ENCODE measurements at regions not wholly inside any gene's neighbourhood (a gene's known extent, or its start where the extent isn't known, plus 50 kb on each side); places are given as distances from the start of the nearest gene placed in this dataset.
"Not testable (repeated sequence)": the region's sequence is repeated elsewhere in the genome, so short reads cannot be mapped to it uniquely, and the experiment has no call there.

DNA sequence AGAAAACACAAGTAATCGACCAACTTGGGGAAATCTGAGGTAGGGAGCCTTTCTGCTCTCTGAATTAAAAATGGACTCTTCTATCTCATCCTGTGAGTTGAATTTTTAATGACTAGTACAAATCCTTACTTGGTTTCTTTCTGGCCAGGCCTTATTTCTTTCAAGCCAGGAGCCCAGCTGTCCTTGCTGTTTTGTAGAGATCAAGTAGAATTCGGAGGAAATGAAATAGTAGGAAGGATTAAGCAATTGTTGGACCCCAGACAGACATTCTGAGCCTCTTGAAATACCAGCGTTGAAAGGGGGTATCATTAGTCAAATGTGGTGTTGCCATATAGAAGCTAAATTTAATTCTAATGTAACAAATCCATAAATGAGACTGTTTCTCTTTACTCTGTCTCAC lies 53.7 kb upstream of the SMIM15 start:
- Mint-ChIP-seq H3K4me3 (no peak overlapping the region), H3K27ac (no peak overlapping the region), H3K27me3 (peaks cover 1% of the 10 kb centered on the region), H3K4me1 (no peaks in the 10 kb centered on the region), H3K9me3 (no peaks in the 10 kb centered on the region), H3K36me3 (ENCODE audit: low read depth) (no peaks in the 10 kb centered on the region)
- no peak for DNase-seq
- ATAC-seq, result no peak

DNA sequence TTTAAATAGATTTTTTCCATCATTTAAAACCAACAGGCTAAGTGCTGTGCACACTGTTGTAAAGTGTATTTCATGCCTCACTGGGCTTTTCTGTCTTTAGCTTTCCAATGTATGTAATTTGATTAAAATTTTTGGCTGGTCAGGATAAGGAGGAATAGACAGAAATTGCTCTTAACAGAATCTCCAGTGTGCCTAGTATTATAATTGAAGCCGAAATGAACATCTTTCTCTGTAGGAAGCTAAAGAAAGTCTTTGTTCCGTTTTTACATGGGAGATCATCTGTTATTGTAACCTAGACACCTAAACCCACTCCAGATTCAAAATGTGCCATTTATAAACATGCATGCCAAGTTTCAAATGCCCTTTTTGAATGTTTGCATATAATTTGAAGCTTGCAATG lies 54.5 kb upstream of the SMIM15 start:
- Mint-ChIP-seq H3K4me3 (no peak overlapping the region), H3K27me3 (peaks cover 1% of the 10 kb centered on the region), H3K9me3 (no peaks in the 10 kb centered on the region), H3K4me1 (no peaks in the 10 kb centered on the region), H3K36me3 (ENCODE audit: low read depth) (no peaks in the 10 kb centered on the region), H3K27ac (no peak overlapping the region)
- ATAC-seq (no peak), DNase-seq (no peak)

DNA sequence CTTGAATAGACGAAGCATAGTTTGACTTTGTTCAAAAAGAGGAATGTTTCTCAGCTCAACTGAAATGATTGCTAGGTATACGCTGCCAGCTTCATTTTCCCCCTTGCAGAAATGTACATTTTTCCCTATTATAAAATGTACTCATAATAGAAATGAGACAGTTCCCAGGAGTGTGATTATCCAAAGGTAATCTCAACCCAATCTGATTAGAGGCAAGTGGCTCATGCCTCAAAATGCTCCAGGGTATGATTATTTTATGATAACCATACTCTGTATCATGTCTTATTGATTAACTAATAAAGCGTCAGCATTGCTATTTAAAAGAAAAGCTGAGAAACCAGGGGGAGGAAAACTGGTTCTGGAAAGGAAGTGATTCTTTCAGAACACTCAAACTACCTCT lies 54.9 kb upstream of the SMIM15 start:
- H3K36me3 Mint-ChIP-seq (ENCODE audit: low read depth), result no peaks in the 10 kb centered on the region

DNA sequence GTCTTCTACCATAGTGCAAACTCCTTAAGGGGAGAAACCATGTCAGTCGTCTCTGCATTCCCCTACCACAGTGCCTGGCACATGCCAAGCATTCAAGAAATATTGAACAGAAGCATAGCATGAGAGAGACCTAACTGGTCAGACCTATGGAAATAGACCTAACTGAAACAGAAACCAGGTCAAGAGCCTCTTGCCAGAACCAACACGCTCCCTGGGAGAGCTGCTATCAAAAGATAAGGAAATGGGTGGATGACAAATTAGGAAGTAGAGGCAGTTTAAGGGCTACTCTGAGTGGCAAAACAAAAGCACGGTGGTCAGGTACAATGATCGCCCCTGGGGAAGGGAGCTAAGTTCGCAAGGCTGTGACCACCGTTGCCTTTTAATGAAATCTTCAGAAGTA lies 66.0 kb upstream of the SMIM15 start:
- H3K4me1 Mint-ChIP-seq, result peaks cover 5% of the 10 kb centered on the region

More for the DNA sequence above, 54.9 kb upstream of the SMIM15 start:
- Mint-ChIP-seq H3K4me1 (no peaks in the 10 kb centered on the region), H3K27ac (no peak overlapping the region), H3K4me3 (no peak overlapping the region), H3K9me3 (no peaks in the 10 kb centered on the region), H3K27me3 (peaks cover 1% of the 10 kb centered on the region)
- DNase-seq (no peak), ATAC-seq (no peak)

DNA sequence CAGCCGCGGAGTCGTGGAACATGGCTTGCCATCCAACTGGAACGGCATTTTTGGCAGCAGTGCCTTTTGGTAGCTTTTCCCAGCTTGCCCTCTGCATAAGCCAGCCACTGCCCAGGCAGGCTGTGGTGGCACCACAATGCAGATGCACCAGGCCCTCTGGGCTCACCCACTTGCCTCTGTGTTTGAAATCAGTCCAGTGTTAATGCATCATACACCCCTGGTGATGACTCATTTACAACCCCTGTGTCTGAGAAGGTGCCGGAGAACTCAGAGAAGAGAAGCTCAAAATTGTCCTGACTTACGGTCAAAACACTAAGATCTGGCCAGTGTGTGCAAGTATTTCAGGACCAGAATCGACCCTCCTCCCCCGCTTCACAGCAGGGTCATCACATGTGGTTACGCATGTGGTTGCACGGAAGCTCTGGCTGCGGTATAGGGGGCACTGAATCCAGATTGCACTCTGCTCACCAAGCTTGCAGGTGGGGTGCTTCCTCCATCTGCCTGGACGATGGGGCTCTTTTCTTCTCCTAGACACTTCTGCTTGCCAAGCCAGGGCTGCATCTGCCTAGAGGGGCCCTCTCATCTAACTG lies 66.5 kb upstream of the SMIM15 start:
- Mint-ChIP-seq H3K4me3 (no peak overlapping the region), H3K4me1 (peaks cover 5% of the 10 kb centered on the region), H3K9me3 (peaks cover 4% of the 10 kb centered on the region), H3K27ac (no peak overlapping the region), H3K36me3 (ENCODE audit: low read depth) (no peaks in the 10 kb centered on the region), H3K27me3 (no peaks in the 10 kb centered on the region)
- peak; percentile 70 for ATAC-seq
- DNase-seq, result no peak

More for the DNA sequence above, 66.0 kb upstream of the SMIM15 start:
- Mint-ChIP-seq H3K36me3 (ENCODE audit: low read depth) (no peaks in the 10 kb centered on the region), H3K27me3 (no peaks in the 10 kb centered on the region), H3K27ac (no peak overlapping the region), H3K9me3 (peaks cover 4% of the 10 kb centered on the region), H3K4me3 (no peak overlapping the region)
- DNase-seq (no peak), ATAC-seq (no peak)

DNA sequence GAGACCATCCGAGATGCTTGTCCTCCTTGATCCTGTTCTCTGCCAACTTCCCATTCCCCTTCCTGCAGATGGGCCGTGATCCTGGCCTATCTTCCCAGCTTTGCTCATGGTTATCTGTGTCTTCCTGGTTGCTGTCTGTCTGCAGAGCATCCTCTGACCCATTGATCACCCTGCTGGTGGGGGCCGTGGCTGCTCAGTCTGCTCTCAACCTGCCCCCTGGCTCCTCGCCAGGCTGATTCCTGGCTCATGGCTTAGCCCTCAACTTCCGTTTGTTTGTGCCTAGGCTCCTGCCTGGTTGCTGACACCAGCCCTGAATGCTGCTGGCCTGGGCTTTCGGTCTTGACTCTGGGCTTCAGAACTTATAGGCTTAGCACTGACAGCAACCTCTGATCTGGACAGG lies 67.1 kb upstream of the SMIM15 start:
- ATAC-seq (no peak), DNase-seq (no peak)
- Mint-ChIP-seq H3K9me3 (peaks cover 4% of the 10 kb centered on the region), H3K27ac (no peak overlapping the region), H3K4me3 (no peak overlapping the region), H3K27me3 (no peaks in the 10 kb centered on the region), H3K4me1 (peaks cover 5% of the 10 kb centered on the region), H3K36me3 (ENCODE audit: low read depth) (no peaks in the 10 kb centered on the region)

DNA sequence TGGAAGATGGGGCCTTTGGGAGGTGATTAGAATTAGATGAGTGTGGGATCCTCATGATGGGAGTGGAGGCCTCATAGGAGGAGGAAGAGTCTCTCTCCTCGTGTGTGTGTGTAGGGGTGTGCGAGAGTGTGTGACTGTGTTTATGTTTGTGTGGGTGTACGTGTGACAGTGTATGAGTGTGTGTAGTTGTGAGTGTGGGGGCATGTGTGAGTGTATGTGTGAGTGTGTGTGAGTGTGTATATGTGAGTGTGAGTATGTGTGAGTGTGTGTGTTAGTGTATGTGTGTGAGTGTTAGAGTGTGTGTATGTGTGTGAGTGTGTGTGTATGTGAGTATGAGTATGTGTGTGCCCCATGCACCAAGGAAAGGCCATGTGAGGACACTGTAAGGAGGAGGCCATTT lies 68.2 kb upstream of the SMIM15 start:
- Mint-ChIP-seq H3K4me1 (peaks cover 5% of the 10 kb centered on the region), H3K36me3 (ENCODE audit: low read depth) (no peaks in the 10 kb centered on the region), H3K27ac (no peak overlapping the region), H3K9me3 (peaks cover 4% of the 10 kb centered on the region), H3K27me3 (no peaks in the 10 kb centered on the region), H3K4me3 (no peak overlapping the region)
- no peak for ATAC-seq
- DNase-seq, result no peak

DNA sequence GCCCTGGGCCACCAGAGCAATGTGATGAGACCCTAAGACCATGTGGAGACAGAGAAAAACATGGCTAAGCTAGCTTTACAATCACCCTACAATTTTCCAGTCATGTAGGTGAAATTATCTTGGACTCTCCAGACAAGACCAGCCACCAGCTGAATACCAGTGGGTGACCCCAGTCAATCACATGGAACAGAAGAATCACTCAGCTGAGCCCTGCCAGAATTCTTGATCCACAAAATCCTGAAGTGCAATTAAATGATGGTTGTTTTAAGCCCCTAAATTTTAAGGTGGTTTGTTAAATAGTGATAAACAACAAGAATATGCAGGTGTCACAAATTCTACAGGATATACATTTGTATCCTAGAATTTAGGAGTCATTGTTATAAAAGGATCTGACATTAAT lies 69.5 kb upstream of the SMIM15 start:
- Mint-ChIP-seq H3K36me3 (ENCODE audit: low read depth) (no peaks in the 10 kb centered on the region), H3K4me1 (peaks cover 5% of the 10 kb centered on the region), H3K4me3 (no peak overlapping the region), H3K27ac (no peak overlapping the region), H3K9me3 (peaks cover 4% of the 10 kb centered on the region), H3K27me3 (no peaks in the 10 kb centered on the region)
- DNase-seq (no peak), ATAC-seq (no peak)

DNA sequence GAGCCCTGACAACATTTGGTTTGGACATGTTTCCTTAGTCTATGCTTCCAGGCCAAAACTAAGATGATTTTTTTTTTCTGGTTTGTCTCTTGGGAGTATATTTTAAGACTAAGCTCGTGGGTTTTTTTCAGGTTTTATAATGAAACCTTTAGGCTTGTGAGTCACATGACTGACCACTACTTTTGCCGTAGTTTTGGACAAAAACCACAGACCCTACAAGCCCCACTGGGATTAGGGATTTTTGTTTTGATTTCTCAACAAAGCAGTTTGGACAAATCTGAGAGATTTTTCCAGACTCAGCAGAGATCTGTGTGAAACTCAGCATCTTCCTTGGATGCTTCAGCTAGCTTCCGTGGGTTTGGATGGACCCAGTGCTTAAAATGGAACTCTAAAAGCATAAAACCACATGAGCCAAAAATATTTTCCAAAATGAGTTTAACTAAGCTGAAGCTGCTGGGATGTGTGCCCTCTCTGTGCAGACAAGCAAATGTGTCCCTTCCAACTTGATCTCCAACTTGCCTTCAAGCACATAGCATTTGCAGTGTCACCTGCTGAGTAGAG lies 70.3 kb upstream of the SMIM15 start:
- Mint-ChIP-seq H3K27ac (no peak overlapping the region), H3K9me3 (peaks cover 4% of the 10 kb centered on the region), H3K36me3 (ENCODE audit: low read depth) (no peaks in the 10 kb centered on the region), H3K27me3 (peaks cover 2% of the 10 kb centered on the region), H3K4me3 (no peak overlapping the region), H3K4me1 (peaks cover 5% of the 10 kb centered on the region)
- no peak for ATAC-seq
- no peak for DNase-seq

DNA sequence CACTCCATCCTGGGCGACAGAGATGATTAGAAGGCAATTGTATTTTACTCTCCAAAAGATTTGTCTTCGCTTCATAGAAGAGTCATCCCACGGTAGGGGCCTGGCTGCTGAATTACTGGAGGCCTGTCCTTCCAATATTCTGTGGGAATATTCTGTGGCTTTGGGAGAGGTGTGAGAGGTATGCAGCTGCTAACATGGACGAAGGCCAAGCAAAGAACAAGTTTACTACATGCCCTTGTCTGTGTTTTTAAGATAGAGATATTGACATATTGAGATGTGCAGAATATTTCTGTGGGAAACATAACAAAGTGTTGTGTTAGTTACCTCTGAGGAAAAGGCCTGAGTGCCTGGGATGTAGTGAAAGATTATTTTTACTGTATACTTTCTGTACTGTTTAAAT lies 71.8 kb upstream of the SMIM15 start:
- Mint-ChIP-seq H3K4me3 (no peak overlapping the region), H3K9me3 (peaks cover 4% of the 10 kb centered on the region), H3K4me1 (no peaks in the 10 kb centered on the region), H3K27me3 (peaks cover 2% of the 10 kb centered on the region), H3K36me3 (ENCODE audit: low read depth) (no peaks in the 10 kb centered on the region), H3K27ac (no peak overlapping the region)
- DNase-seq (no peak), ATAC-seq (no peak)

DNA sequence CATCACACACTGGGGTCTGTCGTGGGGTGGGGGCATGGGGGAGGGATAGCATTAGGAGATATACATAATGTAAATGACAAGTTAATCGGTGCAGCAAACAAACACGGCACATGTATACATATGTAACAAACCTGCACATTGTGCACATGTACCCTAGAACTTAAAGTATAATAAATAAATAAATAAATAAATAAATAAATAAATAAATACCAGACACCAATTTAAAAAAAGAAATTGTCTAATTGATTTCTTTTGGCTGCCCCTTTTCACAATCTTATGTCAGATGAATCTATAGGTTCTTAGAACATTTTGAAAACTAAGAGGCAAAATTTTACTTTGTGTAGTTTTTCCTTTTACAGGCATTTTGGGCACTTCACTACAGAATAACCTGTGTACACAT lies 74.4 kb upstream of the SMIM15 start:
- H3K27me3 Mint-ChIP-seq; H3K36me3 Mint-ChIP-seq (ENCODE audit: low read depth); H3K4me3 Mint-ChIP-seq; DNase-seq; ATAC-seq; H3K9me3 Mint-ChIP-seq; H3K4me1 Mint-ChIP-seq; H3K27ac Mint-ChIP-seq: not testable (repeated sequence)

DNA sequence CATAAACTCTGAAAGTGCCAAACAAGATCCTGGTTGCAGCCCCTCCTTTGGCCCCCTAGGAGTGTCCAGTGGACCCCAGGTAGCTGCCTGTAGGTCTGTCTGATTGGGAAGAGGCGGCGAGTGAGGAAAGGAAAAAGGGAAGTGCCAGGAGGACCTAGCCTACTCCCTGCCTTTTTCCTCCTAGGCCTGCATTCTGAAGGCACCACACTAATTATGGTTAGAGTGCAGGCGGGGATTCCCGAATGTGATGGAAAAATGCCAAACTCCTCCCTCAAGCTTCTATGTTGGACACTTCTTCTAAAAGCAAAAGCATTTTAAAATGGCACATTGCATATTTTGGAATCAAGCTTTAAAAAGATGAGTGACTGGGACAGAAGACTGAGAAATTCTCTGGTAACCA lies 83.2 kb upstream of the SMIM15 start:
- no peak overlapping the region for H3K4me3 Mint-ChIP-seq
- peaks cover 2% of the 10 kb centered on the region for H3K36me3 Mint-ChIP-seq (ENCODE audit: low read depth)
- H3K9me3 Mint-ChIP-seq, result peaks cover 4% of the 10 kb centered on the region
- H3K27me3 Mint-ChIP-seq, result peaks cover 3% of the 10 kb centered on the region
- no peaks in the 10 kb centered on the region for H3K4me1 Mint-ChIP-seq
- no peak overlapping the region for H3K27ac Mint-ChIP-seq
- ATAC-seq, result no peak
- no peak for DNase-seq

DNA sequence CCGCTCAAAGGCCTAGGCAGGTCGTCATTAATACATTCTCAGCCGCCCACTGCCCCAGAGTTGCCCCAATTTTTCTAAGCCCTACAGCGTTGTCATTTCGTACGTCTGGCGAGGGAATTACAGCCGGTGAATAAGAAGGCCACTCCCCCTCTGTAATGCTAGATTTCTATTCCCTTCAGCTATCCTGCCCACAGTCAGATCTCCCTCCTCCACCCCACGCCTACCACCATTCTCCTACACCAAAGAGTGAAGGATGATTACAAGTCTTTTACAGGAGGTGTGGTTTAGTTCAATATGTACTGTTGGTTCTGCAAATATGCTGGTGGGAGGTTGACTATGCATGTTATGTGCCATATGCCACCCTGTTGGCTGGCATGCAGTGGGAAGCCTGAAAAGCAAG lies 83.7 kb upstream of the SMIM15 start:
- H3K4me3 Mint-ChIP-seq, result no peak overlapping the region
- H3K27me3 Mint-ChIP-seq, result peaks cover 3% of the 10 kb centered on the region
- peaks cover 2% of the 10 kb centered on the region for H3K36me3 Mint-ChIP-seq (ENCODE audit: low read depth)
- H3K4me1 Mint-ChIP-seq, result no peaks in the 10 kb centered on the region
- DNase-seq (no peak), ATAC-seq (no peak)
- no peak overlapping the region for H3K27ac Mint-ChIP-seq
- peaks cover 4% of the 10 kb centered on the region for H3K9me3 Mint-ChIP-seq

DNA sequence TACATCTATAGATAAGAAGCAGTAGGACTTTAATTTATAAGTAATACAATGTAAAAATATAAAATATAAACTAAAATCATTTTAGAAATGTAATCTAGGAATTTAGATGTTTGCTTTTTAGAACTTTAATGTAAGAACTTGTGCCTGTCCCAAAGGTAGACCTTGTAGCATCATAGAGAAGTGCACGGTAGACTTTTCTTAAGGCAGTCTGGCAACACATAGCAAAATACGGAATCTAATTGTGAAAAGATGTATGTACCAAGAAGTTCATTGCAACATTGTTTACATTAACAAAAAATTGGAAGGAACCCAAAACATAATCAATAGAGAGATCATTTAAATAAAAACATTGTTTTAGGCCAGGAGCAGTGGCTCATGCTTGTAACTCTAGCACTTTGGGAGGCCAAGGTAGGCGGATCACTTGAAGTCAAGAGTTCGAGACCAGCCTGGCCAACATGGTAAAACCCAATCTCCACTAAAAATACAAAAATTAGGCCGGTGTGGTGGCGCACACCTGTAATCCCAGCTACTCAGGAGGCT lies 84.6 kb upstream of the SMIM15 start:
- ATAC-seq (no peak), DNase-seq (no peak)
- Mint-ChIP-seq H3K27ac (no peak overlapping the region), H3K9me3 (peaks cover 4% of the 10 kb centered on the region), H3K4me1 (no peaks in the 10 kb centered on the region), H3K4me3 (no peak overlapping the region), H3K36me3 (ENCODE audit: low read depth) (peaks cover 2% of the 10 kb centered on the region), H3K27me3 (no peaks in the 10 kb centered on the region)

DNA sequence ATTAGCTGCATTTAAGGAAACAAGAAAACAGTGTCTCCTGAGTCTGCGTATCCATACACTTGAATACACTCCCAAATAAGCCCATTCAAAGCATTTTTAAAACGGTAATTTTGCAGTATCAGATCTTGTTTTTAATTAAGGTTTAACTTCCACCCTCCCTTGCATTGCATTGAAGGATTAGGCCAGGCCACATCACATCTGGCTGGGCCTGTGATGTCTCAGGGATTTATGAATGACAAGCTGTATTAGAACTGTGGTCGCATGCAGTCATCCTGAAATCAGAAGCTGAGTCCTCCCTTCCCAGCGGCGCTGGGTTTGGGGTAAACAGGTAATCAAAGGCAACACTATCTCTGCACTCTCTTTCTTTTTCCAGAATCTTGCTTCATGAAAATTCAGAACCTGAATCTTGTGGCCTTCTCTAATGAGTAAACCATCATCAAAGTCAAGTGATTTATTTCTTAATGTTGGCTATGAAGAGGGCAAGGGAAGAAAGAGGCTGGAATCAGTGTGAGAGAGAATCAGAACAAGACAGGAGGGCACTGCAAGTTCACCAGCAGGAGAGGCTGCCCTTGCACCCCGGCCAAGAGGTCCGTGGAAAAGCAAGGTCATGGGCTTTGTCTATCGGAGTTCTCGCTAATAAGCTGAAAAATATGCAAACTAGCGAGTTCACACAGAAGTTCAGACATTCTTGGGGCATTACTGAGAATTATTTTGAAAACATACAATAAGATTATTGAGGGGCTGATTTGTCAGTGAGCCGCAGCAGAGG lies 80.0 kb upstream of the ZSWIM6 start:
- H3K9me3 Mint-ChIP-seq, result peaks cover 4% of the 10 kb centered on the region
- no peak for ATAC-seq
- H3K27ac Mint-ChIP-seq, result no peak overlapping the region
- H3K27me3 Mint-ChIP-seq, result peaks cover 7% of the 10 kb centered on the region
- H3K4me1 Mint-ChIP-seq, result no peaks in the 10 kb centered on the region
- no peak for DNase-seq
- H3K36me3 Mint-ChIP-seq (ENCODE audit: low read depth), result peaks cover 2% of the 10 kb centered on the region
- H3K4me3 Mint-ChIP-seq, result no peak overlapping the region
